ENCODE measurements at regions not wholly inside any gene's neighbourhood (a gene's known extent, or its start where the extent isn't known, plus 50 kb on each side); places are given as distances from the start of the nearest gene placed in this dataset.

DNA sequence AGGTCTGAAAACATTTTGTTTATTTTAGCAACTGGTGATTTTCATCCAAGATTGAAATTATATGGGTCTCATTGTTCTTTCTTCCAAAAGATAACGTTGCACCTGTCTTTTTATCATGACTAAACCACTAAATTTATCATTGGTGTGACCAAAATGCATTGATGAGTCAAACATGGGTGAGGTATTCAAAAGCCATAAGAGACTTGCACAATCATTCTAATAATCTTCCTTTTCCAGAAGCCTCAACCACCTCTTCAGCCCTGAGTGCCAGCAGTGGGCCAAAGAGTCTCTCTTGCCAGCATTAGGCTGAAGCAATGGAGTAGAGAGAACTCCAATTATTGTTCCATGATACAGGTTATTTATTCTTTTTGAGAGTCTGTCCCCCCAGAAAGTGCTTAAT is 198.9 kb downstream of the LURAP1L start:
- no peak for TF ChIP-seq EP300 (conservative IDR thresholded peaks at IDR 0.05; ENCODE audit: poor library complexity, severe bottlenecking)
- no peak for TF ChIP-seq EZH2 (IDR thresholded peaks at IDR 0.05; ENCODE audit: borderline replicate concordance, insufficient read depth, low read length, poor library complexity, severe bottlenecking)
- TF ChIP-seq MXI1 (conservative IDR thresholded peaks at IDR 0.05; ENCODE audit: poor library complexity, severe bottlenecking) = no peak
- no peak for TF ChIP-seq SMC3 (conservative IDR thresholded peaks at IDR 0.05; ENCODE audit: poor library complexity)
- TF ChIP-seq POLR2AphosphoS5 (IDR thresholded peaks at IDR 0.05) = no peak
- TF ChIP-seq, protein P1, sequence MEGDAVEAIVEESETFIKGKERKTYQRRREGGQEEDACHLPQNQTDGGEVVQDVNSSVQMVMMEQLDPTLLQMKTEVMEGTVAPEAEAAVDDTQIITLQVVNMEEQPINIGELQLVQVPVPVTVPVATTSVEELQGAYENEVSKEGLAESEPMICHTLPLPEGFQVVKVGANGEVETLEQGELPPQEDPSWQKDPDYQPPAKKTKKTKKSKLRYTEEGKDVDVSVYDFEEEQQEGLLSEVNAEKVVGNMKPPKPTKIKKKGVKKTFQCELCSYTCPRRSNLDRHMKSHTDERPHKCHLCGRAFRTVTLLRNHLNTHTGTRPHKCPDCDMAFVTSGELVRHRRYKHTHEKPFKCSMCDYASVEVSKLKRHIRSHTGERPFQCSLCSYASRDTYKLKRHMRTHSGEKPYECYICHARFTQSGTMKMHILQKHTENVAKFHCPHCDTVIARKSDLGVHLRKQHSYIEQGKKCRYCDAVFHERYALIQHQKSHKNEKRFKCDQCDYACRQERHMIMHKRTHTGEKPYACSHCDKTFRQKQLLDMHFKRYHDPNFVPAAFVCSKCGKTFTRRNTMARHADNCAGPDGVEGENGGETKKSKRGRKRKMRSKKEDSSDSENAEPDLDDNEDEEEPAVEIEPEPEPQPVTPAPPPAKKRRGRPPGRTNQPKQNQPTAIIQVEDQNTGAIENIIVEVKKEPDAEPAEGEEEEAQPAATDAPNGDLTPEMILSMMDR (IDR thresholded peaks at IDR 0.05; ENCODE audit: poor library complexity, severe bottlenecking) = no peak
- TF ChIP-seq RAD21 (conservative IDR thresholded peaks at IDR 0.05) = no peak
- TF ChIP-seq TAF1 (IDR thresholded peaks at IDR 0.05; ENCODE audit: low read depth) = no peak
- TF ChIP-seq, protein P2, sequence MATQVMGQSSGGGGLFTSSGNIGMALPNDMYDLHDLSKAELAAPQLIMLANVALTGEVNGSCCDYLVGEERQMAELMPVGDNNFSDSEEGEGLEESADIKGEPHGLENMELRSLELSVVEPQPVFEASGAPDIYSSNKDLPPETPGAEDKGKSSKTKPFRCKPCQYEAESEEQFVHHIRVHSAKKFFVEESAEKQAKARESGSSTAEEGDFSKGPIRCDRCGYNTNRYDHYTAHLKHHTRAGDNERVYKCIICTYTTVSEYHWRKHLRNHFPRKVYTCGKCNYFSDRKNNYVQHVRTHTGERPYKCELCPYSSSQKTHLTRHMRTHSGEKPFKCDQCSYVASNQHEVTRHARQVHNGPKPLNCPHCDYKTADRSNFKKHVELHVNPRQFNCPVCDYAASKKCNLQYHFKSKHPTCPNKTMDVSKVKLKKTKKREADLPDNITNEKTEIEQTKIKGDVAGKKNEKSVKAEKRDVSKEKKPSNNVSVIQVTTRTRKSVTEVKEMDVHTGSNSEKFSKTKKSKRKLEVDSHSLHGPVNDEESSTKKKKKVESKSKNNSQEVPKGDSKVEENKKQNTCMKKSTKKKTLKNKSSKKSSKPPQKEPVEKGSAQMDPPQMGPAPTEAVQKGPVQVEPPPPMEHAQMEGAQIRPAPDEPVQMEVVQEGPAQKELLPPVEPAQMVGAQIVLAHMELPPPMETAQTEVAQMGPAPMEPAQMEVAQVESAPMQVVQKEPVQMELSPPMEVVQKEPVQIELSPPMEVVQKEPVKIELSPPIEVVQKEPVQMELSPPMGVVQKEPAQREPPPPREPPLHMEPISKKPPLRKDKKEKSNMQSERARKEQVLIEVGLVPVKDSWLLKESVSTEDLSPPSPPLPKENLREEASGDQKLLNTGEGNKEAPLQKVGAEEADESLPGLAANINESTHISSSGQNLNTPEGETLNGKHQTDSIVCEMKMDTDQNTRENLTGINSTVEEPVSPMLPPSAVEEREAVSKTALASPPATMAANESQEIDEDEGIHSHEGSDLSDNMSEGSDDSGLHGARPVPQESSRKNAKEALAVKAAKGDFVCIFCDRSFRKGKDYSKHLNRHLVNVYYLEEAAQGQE (IDR thresholded peaks at IDR 0.05; ENCODE audit: borderline replicate concordance) = no peak
- Histone ChIP-seq H3K9ac (ENCODE audit: low read length) (no peak overlapping the region), H3K27ac (ENCODE audit: low read length) (no peak overlapping the region), H3K9me2 (ENCODE audit: insufficient read depth, low read length) (no peaks in the 10 kb centered on the region), H2AFZ (ENCODE audit: low read depth, low read length) (no peak overlapping the region), H3K27me3 (ENCODE audit: insufficient read depth, low read depth, low read length) (no peaks in the 10 kb centered on the region), H3K79me2 (replicated peaks; ENCODE audit: insufficient read depth, low read length) (no peaks in the 10 kb centered on the region), H3F3A (ENCODE audit: insufficient read depth, low read length, poor library complexity, severe bottlenecking) (no peaks in the 10 kb centered on the region), H4K20me1 (ENCODE audit: insufficient read depth) (no peaks in the 10 kb centered on the region), H3K4me2 (ENCODE audit: low read length) (no peak overlapping the region), H3K4me3 (ENCODE audit: low read length) (no peak overlapping the region), H3K36me3 (ENCODE audit: insufficient read depth, low read length) (no peaks in the 10 kb centered on the region), H3K9me3 (ENCODE audit: low read length) (no peaks in the 10 kb centered on the region)

DNA sequence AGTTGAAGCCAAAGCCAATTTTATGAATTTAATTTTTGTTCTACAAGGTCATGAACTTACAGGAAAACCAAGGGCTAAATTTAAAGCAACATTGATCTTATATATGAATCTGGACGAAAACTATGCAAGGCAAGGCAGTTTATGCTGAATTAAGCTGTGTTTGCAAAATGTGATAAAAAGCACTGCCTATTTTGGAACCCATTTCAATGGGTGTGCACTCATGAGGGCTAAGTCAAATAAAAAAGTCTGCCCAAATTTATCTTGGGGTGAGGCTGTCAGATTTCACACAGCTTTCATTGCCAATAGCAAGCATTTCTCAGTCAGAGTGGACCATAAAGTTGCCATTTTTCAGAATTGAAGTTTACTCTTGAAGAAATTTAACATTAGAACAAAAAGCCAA is 199.9 kb downstream of the LURAP1L start:
- H3K79me2 ChIP-seq (replicated peaks; ENCODE audit: insufficient read depth, low read length) = no peaks in the 10 kb centered on the region
- no peak overlapping the region for H2AFZ ChIP-seq (ENCODE audit: low read depth, low read length)
- H3K9ac ChIP-seq (ENCODE audit: low read length) = no peak overlapping the region
- H3K4me2 ChIP-seq (ENCODE audit: low read length) = no peak overlapping the region
- H3K4me3 ChIP-seq (ENCODE audit: low read length) = no peak overlapping the region
- TF ChIP-seq TAF1 (IDR thresholded peaks at IDR 0.05; ENCODE audit: low read depth) = no peak
- TF ChIP-seq, protein P2 (IDR thresholded peaks at IDR 0.05; ENCODE audit: borderline replicate concordance) = no peak
- no peak for TF ChIP-seq RAD21 (conservative IDR thresholded peaks at IDR 0.05)
- no peak for TF ChIP-seq POLR2AphosphoS5 (IDR thresholded peaks at IDR 0.05)
- TF ChIP-seq MXI1 (conservative IDR thresholded peaks at IDR 0.05; ENCODE audit: poor library complexity, severe bottlenecking) = no peak
- TF ChIP-seq EZH2 (IDR thresholded peaks at IDR 0.05; ENCODE audit: borderline replicate concordance, insufficient read depth, low read length, poor library complexity, severe bottlenecking) = no peak
- no peak for TF ChIP-seq EP300 (conservative IDR thresholded peaks at IDR 0.05; ENCODE audit: poor library complexity, severe bottlenecking)
- TF ChIP-seq, protein P1 (IDR thresholded peaks at IDR 0.05; ENCODE audit: poor library complexity, severe bottlenecking) = no peak
- TF ChIP-seq SMC3 (conservative IDR thresholded peaks at IDR 0.05; ENCODE audit: poor library complexity) = no peak
- H3K9me2 ChIP-seq (ENCODE audit: insufficient read depth, low read length) = no peaks in the 10 kb centered on the region
- no peaks in the 10 kb centered on the region for H3K27me3 ChIP-seq (ENCODE audit: insufficient read depth, low read depth, low read length)
- no peaks in the 10 kb centered on the region for H3K9me3 ChIP-seq (ENCODE audit: low read length)
- no peaks in the 10 kb centered on the region for H3K36me3 ChIP-seq (ENCODE audit: insufficient read depth, low read length)
- no peaks in the 10 kb centered on the region for H3F3A ChIP-seq (ENCODE audit: insufficient read depth, low read length, poor library complexity, severe bottlenecking)
- no peaks in the 10 kb centered on the region for H4K20me1 ChIP-seq (ENCODE audit: insufficient read depth)
- H3K27ac ChIP-seq (ENCODE audit: low read length) = no peak overlapping the region

Data from neural cell (in vitro differentiated cells).